ENCODE measurements at regions not wholly inside any gene's neighbourhood (a gene's known extent, or its start where the extent isn't known, plus 50 kb on each side); places are given as distances from the start of the nearest gene placed in this dataset.

- TF ChIP-seq, protein P1, sequence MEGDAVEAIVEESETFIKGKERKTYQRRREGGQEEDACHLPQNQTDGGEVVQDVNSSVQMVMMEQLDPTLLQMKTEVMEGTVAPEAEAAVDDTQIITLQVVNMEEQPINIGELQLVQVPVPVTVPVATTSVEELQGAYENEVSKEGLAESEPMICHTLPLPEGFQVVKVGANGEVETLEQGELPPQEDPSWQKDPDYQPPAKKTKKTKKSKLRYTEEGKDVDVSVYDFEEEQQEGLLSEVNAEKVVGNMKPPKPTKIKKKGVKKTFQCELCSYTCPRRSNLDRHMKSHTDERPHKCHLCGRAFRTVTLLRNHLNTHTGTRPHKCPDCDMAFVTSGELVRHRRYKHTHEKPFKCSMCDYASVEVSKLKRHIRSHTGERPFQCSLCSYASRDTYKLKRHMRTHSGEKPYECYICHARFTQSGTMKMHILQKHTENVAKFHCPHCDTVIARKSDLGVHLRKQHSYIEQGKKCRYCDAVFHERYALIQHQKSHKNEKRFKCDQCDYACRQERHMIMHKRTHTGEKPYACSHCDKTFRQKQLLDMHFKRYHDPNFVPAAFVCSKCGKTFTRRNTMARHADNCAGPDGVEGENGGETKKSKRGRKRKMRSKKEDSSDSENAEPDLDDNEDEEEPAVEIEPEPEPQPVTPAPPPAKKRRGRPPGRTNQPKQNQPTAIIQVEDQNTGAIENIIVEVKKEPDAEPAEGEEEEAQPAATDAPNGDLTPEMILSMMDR (IDR thresholded peaks at IDR 0.05), result no peak
- no peak for TF ChIP-seq POLR2A (IDR thresholded peaks at IDR 0.05)
Observed at GRCh38 chr7:45456747-45457524, 117.2 kb upstream of the ADCY1 start.

Data from esophagus squamous epithelium (tissue), 4 donors.